Vagina (tissue), 2 donors: ENCODE measurements at regions not wholly inside any gene's neighbourhood (a gene's known extent, or its start where the extent isn't known, plus 50 kb on each side); places are given as distances from the start of the nearest gene placed in this dataset.

ENCODE experiments used
- CTCF ChIP-seq, 3 experiments: fragments of 450-650 bp in 2 of 3; fragments of 200-600 bp in 1 of 3; sonication (generic) in 1 of 3; IDR thresholded peaks; one replicate each; pipeline ENCODE4 v1.5.1; 2017 to 2019; ENCODE audit warnings: antibody characterized with exemption in 3 of 3, mild to moderate bottlenecking in 2 of 3, moderate library complexity in 2 of 3
- POLR2A ChIP-seq, 2 donors: fragments of 450-650 bp; IDR thresholded peaks; one replicate each; pipeline ENCODE4 v1.6.1; 2017; ENCODE audit warnings: antibody characterized with exemption in 2 of 2, mild to moderate bottlenecking in 2 of 2, moderate library complexity in 2 of 2

DNA sequence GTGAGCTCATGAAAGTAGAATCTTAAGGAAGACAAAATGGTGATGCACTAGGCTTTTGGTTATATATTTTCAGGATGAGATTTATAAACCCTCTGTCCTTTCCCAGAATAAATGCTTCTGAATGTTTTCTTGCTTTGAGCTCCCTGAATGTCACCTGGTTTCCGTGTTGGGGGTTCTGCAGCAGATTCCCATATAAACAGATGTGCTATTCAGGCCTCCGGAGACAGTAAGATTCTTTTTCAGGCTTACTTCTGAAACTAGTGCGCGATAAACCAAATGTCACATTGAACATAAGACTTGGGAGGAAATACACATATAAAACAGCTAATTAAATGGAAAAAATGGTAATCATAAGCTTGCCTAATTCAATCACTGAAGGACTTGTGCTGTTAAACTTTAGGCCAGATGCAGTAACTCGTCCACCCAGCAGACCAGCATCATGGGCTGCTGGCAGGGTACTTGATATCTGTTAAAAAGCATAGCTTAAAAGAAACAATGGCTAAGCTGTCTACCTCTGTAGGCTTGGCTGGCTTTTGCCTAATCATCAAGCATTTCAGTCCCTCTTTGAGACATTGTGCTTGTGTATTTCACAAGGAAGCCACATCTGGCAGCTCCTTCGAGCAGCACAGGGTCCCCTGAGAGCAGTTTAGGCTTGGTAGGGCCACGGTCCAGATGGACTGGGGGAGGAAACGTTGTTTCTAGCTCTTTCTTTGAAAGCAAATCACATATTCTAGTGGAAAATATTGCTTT, 281.2 kb upstream of the KIAA1217 start:
- TF ChIP-seq POLR2A (IDR thresholded peaks at IDR 0.05) (no peak), CTCF (IDR thresholded peaks at IDR 0.05) (no peak)
